ENCODE measurements at regions not wholly inside any gene's neighbourhood (a gene's known extent, or its start where the extent isn't known, plus 50 kb on each side); places are given as distances from the start of the nearest gene placed in this dataset.

GRCh38 chr5:103624675-103625074 lies 62.1 kb upstream of the NUDT12 start:
- no TSS peak for BruUV-seq (replicated peaks)
- Histone ChIP-seq H2AK5ac (ENCODE audit: low read depth, low read length) (no peak overlapping the region), H3K4me3 (ENCODE audit: insufficient read depth, low read depth, low read length) (no peak overlapping the region), H4K20me1 (ENCODE audit: insufficient read depth, low read length) (no peaks in the 10 kb centered on the region), H3K4me1 (ENCODE audit: control insufficient read depth, insufficient read depth, low read length) (no peaks in the 10 kb centered on the region), H3K27ac (ENCODE audit: insufficient read depth, low read length) (no peak overlapping the region), H2AK9ac (replicated peaks; ENCODE audit: low read depth, low read length, poor library complexity) (no peak overlapping the region), H3K79me1 (ENCODE audit: low read depth in 1 of 2, low read length in 2 of 2) (no peaks in the 10 kb centered on the region), H2BK120ac (ENCODE audit: low read depth, low read length) (no peak overlapping the region), H3K9ac (ENCODE audit: low read depth, low read length) (no peak overlapping the region), H4K91ac (ENCODE audit: insufficient read depth, low read depth, low read length) (no peak overlapping the region), H3K4ac (ENCODE audit: low read depth, low read length) (no peak overlapping the region), H2BK15ac (ENCODE audit: low read depth, low read length) (no peak overlapping the region), H2AFZ (replicated peaks; ENCODE audit: low read length, poor library complexity) (peak overlapping the region; percentile 33), H3K27me3 (ENCODE audit: control insufficient read depth, insufficient read depth, low read length) (no peaks in the 10 kb centered on the region), H3K14ac (replicated peaks; ENCODE audit: low read depth, low read length) (no peak overlapping the region), H2BK20ac (ENCODE audit: low read depth, low read length) (no peak overlapping the region), H3K56ac (ENCODE audit: extremely low read depth, insufficient read depth, low read length) (no peak overlapping the region), H3K18ac (ENCODE audit: low read depth, low read length) (no peak overlapping the region), H4K8ac (ENCODE audit: low read depth in 2 of 2, low read length in 2 of 2) (no peak overlapping the region), H3K23ac (ENCODE audit: low read depth, low read length) (no peak overlapping the region), H3K36me3 (ENCODE audit: control insufficient read depth, insufficient read depth, low read length) (no peaks in the 10 kb centered on the region), H3K9me1 (ENCODE audit: insufficient read depth, low read length) (no peaks in the 10 kb centered on the region), H2BK5ac (ENCODE audit: low read depth, low read length, poor library complexity, severe bottlenecking) (no peak overlapping the region), H3K9me3 (ENCODE audit: control insufficient read depth, insufficient read depth, low read length) (no peaks in the 10 kb centered on the region), H4K5ac (ENCODE audit: low read depth, low read length) (no peak overlapping the region), H3K4me2 (ENCODE audit: low read depth, low read length) (peak overlapping the region; percentile 30; the same call in 1 of the 2 replicates)
- DNase-seq: peak; percentile 8
- intact Hi-C loops (cut with micrococcal nuclease) (no loop called here), dilution Hi-C loops (cut with HindIII; ENCODE audit: low sequenced_read_pairs, unreplicated experiment) (no loop called here), in situ Hi-C loops (cut with MboI; ENCODE audit: low sequenced_read_pairs) (no loop called here)
- no CpG with 5 or more reads among the region's 3 CpGs for WGBS, 2 experiments (ENCODE audit: extremely low coverage in 2 of 2, insufficient read length in 1 of 2)
- peak; percentile 48; the same call in 1 of the 2 replicates for ATAC-seq (ENCODE audit: low read depth)
- CTCF ChIA-PET: interaction anchor here (0.6 kb wide), 1 partner anchor 341 kb away, joined by 3 read pairs; no protein-coding TSS in a partner anchor
- POLR2A ChIA-PET (ENCODE audit: unreplicated experiment): no interaction called here
- TF ChIP-seq MXI1 (IDR thresholded peaks at IDR 0.05; ENCODE audit: borderline replicate concordance, low read depth, low read length) (no peak), SMC3 (IDR thresholded peaks at IDR 0.05; ENCODE audit: low read depth, low read length) (no peak), RAD21 (IDR thresholded peaks at IDR 0.05; ENCODE audit: low read length) (no peak), CHD1 (IDR thresholded peaks at IDR 0.05; ENCODE audit: low read depth, low read length) (no peak)
- TF ChIP-seq, protein P1, sequence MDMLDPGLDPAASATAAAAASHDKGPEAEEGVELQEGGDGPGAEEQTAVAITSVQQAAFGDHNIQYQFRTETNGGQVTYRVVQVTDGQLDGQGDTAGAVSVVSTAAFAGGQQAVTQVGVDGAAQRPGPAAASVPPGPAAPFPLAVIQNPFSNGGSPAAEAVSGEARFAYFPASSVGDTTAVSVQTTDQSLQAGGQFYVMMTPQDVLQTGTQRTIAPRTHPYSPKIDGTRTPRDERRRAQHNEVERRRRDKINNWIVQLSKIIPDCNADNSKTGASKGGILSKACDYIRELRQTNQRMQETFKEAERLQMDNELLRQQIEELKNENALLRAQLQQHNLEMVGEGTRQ (IDR thresholded peaks at IDR 0.05; ENCODE audit: low read depth, low read length): no peak

Data from IMR-90 (cell line).